ENCODE measurements at regions not wholly inside any gene's neighbourhood (a gene's known extent, or its start where the extent isn't known, plus 50 kb on each side); places are given as distances from the start of the nearest gene placed in this dataset.
"Not testable (repeated sequence)": the region's sequence is repeated elsewhere in the genome, so short reads cannot be mapped to it uniquely, and the experiment has no call there.

DNA sequence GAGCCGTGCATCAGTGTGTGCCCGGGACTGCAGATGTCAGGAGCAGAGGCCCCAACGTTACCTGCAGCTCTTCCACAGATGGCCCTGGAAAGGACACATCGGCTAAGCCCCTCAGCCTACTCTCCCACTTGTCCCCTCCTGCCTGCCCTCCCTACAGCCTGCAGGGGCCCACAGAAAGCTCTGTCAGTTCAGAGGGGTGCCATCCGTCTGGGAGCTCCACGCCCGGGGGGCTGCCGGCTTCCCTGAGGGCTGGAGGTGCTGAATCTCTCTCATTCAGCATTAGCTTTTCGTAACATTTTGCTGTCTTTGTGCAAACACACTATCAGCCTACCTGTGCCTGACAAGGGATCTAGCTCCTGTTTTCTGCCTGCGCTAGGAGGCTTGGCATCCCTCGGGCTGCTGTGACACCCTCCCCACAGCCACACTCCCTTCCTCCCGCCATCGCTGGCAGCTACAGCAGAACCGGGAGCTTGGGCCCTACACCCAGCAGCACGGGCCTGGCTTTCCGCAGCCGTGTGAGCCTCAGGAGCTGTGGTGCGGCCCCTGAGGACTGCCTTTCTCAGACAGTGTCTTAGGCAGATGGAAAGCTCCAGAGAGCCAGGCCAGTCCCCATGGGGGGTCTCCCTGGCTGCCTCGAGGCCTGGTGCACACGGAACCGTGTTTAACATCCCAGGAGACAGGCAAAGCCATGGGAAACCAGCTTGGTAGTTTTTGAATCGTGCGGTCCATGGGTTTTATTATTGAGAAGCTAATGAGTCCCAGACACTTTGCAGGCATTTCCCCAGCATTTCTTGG, 198.3 kb upstream of the B3GAT1 start:
- DNase-seq = no peak

DNA sequence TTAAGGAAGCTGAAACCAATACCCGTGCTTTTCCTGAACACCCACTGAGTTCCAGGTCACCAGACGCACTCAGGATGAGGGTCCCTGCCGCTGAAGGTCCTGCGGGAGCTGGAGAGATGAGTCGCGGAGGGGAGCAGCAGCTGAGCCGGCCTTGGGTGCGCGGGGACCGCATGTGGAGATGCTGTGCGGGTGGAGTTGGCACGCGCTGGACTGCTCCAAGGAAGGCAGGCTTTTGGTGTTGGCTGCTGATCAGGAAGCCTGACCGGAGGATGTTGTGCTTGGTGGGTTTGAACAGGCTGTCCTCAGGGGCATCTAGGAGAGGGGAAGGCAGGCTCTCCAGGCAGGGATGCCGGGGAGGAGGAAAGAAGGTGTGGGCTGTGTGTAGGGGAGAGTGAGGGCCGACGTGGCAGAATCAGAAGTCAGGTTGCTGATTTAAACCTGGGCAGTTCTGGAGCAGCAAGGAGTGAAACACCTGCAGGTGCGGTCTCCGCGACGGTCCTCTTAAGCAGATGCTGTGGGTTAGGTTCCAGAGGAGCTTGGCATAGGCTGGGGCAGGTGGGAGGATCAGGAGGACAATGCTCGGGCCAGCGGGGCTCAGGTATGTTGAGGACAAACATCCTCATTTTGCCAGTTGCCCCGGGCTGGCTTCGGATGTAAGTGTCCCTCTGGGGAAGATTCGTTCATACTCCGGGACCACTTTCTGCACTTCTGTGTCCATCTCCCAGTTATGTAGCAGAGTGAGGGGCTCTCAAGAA, 197.5 kb upstream of the B3GAT1 start:
- DNase-seq = no peak

DNA sequence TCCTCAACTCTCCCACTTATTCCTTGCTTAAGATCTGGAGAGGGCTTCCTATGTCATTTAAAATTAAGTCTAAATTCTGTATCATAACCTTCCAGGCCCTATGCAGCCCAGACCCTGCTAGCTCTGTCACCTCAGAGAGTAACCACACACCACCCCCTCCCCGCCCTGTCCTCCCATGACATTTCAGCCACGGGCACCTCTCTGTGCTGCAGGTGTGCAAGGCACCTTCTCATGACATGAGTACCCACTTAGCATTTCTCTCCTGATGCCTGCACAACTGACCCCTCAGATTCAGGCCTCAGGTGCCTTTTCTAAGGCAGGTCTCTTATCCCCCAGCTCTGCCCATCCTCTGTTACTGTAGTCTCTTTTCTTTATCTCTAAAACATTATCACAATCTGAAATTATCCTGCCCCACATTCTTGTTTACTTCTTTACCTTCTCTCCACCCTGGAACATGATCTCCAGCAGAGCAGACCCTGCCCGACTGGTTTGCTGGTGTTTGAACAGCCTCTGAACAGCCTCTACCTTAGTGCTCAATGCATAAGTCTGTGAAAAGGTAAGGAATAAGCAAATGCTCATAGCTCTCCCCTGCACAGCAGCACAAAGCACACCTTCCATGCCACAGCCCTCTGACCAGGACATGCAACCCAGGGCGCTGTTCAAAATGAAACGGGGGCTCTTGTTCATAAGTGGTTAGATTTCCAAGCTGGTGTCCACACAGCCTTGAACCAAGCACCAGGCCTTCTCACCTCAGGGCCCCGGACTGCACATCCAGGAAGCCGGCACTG, 196.1 kb upstream of the B3GAT1 start:
- no peak for DNase-seq

DNA sequence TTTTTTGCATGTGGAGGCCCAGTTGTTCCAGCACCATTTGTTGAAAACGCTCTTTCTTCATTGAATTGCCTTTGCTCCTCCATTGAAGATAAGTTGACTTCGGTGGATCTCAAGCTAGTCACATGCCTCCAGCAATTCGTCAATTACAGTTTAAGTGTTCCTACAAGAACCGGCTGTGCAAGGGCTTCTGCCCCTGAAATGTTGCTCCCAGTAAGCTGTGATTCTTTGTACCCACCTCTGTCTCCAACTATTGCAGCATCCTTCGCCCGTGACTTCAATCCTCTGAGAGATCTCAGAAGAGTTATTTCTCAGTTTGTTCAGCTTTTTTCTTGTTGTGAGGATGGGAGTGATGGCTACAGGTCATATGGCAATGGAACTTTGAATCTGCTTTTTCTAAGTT, 194.2 kb upstream of the B3GAT1 start:
- DNase-seq = no peak

DNA sequence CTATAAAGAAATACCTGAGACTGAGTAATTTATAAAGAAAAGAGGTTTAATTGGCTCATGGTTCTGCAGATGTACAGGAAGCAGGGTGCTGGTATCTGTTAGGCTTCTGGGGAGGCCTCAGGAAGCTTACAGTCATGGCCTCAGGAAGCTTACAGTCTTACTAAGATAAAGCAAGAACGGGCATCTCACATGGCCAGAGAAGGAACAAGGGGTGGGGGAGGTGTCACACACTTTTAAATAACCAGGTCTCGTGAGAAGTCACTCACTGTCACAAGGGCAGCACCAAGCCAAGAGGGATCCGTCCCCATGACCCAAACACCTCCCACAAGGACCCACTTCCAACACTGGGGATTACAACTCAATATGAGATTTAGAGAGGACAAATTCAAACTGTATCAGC, 192.8 kb upstream of the B3GAT1 start:
- no peak for DNase-seq

DNA sequence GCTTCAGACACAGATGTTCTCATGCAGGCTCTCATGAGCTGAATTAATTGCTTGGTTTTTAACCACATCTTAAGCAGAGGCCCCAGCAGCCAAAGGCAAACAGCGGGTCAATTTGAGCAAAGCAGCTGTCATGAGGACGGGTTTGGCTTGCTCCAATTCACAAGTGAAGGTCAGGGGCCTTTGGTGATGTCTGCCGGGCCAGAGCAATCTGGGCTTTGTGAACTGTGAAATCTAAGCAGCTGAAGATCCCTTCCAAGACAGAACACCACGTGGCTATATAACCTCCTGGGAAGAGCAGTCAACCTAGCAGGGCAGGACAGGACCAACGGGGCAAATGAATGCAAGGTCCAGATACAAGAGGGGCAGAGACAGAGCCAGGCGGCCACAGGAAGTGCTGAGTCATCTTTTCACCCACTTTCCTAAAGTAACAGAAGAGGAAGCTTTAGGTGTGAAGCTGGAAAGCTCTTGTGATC, 187.3 kb upstream of the B3GAT1 start:
- DNase-seq = no peak

DNA sequence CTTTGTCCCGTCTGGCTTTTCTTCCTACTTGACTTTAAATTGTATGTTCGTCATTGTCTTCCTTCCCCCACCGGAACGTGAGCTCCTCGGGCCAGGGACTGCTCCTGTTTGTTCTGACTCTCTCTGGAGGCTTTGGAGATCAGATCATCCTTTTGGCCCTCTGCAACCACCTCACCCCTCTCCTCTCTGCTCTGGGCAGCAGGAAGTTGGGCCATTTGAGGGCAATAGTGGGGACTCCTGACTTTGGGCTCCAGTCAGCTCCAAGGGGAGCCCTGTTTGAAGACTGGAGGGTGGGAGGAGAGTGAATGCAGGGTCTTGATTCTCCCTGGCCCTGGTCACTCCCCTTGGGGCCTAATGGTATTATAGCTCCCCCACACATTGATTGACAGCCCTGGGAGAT, 186.3 kb upstream of the B3GAT1 start:
- DNase-seq = no peak

DNA sequence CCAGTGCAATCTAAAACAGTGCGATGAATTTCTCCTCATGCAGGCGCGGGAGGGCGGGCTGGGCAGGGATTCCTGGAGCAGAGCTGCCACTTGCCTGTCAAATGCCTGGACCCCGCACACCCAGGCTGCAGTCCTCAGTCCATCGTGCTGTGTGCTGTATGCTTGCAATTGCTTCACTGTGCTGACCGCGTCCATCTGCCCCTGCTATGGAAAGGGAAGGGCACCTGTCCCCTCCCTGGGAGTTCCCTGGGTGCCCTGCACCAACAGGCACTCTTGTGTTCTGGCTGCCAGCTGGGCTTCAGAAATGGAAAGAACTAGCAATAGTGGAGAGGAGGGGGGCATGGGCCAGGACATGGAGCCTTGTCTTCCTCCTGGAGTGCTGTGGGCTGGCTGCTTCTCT, 185.4 kb upstream of the B3GAT1 start:
- no peak for DNase-seq

DNA sequence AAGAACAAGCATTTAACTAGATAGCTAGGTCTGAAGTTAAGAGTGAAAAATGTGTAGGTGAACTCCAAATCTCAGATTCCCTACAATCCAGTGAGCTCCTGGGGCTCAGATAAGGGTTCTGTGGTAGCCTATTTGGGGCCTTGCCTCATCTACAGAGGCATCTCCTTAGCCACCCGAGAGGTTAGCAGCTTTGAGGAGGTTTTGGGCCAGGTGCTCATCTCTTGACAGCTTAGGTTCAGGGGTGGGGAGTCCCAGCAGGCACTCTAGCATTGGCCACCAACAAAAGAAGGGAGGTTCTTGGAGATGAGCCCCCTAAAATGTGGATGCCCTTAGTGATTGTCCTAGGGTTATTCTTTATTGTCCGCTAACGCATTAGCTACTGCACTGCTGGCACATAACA, 184.4 kb upstream of the B3GAT1 start:
- DNase-seq = no peak

DNA sequence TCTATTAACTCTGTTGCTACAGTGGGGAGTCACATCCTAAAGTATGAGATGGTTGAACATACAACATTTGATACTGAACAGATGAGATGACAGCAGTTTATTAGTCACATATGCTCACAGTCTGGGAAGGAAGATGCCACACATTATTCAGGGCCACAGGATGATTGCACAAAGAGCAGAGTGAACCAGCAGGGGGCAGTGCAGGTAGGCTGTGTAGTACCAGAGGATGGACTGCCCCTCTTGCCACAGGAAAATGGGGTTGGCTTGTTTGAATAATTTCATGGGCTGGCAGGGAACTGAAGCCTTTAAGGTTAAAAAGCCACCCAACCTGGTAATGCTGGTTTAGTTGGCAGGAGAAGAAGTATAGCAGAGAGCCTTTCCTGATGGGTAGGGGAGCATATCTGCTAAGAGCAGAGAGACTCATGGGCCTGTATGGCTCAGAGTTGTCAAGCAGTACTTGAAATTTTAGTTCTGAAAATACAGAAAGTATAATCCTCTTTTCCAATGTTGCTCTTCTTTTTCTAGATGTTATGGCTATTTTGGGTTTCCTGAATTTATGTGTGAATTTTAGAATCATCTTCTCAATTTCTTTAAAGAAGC, 180.4 kb upstream of the B3GAT1 start:
- peak; percentile 27 for DNase-seq

DNA sequence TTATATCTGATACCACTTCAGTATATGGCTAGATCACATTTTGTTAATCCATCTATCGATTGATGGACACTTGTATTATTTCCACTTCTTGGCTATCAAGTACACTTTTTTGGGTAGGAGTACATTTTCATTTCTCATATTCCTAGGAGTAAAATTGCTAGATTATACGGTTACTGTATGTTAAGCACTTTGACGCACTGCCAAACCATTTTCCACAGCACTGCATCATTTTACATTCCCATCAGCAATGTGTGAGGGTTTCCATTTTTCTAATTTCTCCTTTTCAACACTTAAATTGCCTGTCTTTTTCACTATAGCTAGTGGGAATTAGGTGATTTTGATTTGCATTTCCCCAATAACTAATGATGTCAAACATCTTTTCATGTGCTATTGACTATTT, 179.3 kb upstream of the B3GAT1 start:
- no peak for DNase-seq

DNA sequence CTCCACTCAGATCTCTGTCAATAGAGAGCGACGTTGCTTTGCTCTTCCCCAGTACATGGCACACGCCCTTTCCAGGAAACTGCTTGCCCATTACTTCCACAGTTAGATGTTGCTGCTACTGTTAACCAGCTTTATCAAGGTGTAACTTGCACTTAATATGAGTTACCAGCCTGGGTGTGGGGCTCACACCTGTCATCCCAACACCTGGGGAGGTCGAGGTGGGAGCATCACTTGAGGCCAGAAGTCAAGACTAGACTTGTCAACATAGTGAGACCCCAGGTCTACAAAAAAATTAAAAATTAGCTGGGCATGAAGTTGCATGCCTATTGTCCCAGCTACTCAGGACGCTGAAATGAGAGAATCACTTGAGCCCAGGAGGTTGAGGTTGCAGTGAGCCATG, 177.1 kb upstream of the B3GAT1 start:
- no peak for DNase-seq

DNA sequence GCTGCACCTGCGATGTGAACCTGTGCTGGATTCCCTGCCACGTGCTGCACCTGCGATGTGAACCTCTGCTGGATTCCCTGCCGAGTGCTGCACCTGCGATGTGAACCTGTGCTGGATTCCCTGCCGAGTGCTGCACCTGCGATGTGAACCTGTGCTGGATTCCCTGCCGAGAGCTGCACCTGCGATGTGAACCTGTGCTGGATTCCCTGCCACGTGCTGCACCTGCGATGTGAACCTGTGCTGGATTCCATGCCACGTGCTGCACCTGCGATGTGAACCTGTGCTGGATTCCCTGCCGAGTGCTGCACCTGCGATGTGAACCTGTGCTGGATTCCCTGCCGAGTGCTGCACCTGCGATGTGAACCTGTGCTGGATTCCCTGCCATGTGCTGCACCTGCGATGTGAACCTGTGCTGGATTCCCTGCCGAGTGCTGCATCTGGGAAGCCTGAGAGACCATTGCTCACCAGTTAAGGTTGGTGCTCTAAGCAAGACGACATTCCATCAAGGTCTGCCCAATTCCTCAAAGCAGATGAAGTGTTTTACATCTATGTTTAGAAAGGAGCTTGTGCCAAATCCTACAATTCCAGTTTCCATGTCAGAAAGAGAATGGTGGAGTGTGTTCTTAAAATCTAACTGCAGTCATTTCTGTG, 176.5 kb upstream of the B3GAT1 start:
- not testable (repeated sequence) for DNase-seq

DNA sequence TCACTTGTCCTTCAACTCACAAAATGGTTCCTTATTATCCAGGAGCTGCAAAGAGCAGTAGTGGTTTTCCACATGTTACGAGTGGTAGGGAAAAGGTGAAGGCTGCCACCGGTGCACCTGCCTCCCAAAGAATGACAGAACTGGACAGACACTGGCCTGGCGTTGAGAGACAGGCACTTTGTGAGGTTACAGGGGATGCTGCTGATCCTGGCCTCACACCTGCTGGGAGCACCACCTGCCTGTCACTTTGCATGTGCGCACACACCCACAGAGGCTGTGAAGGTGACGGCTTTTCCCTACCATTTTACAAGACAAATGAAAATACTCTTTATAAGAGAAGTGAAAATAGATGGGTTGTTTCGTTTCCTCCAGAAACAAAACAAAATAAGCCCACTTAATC, 175.3 kb upstream of the B3GAT1 start:
- DNase-seq = no peak

DNA sequence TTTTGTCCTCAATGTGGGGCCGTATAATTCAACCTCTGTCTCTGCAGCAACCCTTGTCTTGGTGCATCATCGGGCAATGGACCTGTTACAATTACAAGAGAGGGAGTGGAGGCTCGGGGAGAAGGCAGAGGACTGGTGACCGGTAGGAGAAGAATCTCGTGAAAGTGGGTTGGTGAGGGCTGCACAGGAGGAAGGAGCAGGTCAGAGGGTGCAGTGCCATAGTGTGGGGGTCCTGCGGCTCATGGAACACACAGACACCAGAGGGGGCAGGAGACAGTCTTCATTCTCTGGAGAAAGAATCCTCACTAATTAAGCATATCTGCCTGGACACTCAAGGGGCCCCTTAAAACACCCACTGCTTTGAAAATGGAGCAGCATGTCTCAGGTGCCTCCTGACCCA, 174.7 kb upstream of the B3GAT1 start:
- DNase-seq = no peak

DNA sequence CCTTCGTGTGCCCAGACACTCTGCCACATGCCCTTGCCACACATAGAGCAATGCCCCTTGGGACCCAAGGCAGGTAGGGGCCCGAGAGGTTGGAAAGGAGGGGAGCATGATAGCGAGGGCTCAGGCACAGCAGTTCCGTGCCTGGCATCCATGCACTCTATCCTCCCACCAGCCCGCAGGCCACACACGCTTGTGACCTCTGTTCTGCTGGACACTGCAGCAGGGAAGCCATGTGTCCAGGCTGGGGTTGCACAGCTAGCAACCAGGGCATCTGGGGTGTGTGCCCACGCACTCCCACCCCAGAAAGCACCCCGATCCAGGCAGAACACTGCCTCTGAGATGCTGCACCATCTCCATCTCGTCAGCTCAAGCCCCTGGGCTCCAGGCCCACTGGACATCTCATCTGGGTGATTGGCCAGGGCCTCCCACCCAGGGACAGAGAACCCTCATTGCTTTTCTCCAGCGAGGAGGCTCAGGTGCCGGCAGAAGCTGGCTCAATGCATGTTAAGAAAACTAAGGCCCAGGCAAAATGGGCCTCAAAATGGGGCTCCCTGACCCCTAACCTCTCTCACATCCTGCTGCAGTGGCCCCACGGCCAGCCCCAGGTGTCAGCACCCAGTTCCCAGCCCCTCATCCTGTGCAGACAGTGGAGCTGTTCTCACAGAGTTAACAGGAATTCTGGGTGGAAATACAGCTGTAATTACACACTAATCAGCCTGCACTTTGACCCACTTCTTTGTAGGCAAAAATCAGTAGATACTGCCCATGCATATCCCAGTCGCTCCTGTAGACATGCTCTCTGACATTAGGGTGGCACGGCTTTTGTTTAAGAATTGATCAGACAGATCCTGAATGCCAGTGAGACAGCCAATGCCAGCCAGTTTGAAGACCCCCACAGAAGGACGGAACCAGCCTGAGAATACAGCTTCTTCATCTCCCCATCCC, 173.9 kb upstream of the B3GAT1 start:
- DNase-seq = no peak

DNA sequence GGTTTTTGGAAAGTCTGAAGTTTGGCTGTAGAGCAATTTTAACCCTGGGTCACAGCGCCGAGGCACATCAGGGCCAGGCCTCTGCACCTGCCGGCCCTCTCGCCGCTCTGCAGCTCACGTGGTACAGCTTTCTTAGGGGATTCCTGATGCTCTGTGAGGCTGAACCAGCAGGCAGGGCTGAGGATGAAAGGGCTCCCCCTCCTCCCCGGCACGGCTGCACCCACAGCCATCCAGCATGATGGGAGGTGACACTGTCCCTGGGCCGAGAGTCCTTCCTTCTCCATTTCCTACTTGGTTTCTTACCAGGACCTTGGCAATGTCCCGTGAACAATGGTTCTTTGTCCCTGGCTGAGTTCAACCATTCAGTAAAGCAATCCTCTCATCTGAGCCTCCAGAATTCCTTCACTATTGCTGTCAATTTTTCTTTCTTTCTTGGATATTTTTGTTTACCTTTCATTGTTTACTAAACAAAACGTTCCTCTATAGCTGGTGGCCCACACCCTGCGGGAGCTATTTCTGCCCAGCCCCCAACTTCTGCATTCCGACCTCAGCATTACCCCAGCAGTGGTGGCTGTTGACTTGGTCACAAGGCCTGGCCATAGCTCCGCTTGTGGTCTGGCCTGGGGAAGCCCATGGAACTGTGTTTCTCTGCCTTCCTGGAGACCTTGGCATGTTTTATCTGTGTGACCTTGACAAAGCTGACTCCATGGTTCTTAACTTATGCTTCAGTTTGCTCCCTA, 172.8 kb upstream of the B3GAT1 start:
- DNase-seq = no peak

DNA sequence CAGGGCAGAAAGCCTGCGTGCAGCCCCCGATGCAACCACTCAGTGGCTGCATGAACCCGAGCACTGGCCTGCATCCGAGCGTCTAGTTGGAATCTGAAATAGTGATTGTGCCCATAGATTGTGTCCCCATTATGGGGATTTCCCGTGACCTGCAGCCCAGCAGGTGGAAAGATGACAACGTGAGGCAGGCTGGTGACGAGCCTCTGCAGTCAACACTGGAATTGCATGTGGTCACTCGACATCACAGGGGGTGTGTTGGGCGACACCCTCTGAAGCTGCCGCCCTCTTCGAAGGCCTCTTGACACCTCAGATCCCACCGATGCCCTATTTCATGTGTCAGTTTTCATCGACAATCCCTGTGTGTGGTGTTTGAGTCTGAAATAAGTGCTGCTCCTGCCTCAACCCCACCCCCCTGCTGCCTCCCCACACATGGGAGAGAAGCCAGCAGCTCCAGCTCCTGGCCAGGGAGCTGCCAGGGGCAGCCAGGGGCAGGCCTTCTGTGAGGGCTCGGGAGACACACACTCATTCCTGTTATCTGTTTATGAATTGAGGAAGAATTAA, 172.0 kb upstream of the B3GAT1 start:
- DNase-seq = no peak

DNA sequence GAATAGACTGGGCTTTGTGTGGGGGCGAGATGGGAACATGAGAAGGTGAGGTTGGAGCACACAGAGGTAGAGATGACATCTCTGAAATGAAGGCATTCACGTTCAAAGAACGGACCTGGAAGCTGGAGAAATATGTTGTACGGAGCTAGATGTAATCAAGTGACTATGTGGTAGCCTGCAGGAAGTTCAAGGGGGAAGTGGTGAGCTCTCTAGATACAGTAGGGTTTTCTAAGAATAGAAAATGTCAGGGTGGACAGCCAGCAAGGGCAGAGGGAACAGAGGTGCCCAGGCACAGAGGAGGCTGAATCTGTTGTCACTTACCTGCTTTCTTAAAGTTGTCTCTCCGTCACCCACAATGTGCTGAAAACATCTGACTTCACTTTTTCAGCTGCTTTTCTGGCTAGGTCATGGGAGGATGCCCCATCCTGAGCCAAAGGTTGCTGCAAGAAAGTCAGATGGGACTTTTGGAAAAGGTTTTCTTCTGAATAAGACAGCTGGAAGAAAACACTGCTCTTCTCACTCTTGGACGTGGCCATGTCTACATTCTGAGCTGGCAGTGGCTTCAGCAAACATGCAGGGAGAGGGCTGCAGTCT, 171.5 kb upstream of the B3GAT1 start:
- no peak for DNase-seq

DNA sequence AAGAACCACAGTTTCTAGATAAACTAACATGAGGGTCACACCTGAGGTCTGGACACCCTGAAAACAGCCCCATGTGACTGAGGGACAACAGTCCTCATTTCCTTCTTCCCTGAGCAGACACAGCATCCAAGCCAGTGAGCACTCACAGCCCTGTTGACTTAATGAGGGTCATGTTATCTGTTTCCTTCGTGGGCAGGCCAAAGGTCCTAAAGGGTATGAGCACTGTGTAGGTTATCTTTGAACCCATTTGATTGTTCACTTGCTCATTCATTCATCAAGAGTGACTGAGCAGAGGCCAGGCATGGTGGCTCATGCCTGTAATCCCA, 170.7 kb upstream of the B3GAT1 start:
- no peak for DNase-seq

All from NCI-H524 treated with DMSO at 0.1 percent for 48 hours (cell line).